ENCODE measurements at regions not wholly inside any gene's neighbourhood (a gene's known extent, or its start where the extent isn't known, plus 50 kb on each side); places are given as distances from the start of the nearest gene placed in this dataset.

GRCh38 chr17:71127416-71127815, 958.1 kb downstream of the KCNJ2 start:
- no peak for TF ChIP-seq CTCF (IDR thresholded peaks at IDR 0.05; ENCODE audit: control extremely low read depth in 1 of 3, insufficient read depth in 1 of 3, low read depth in 1 of 3, low read length in 3 of 3)
- TF ChIP-seq ASH2L (IDR thresholded peaks at IDR 0.05; ENCODE audit: low read length) = no peak
- no peak for TF ChIP-seq MAX (IDR thresholded peaks at IDR 0.05)
- TF ChIP-seq SP2 (IDR thresholded peaks at IDR 0.05; ENCODE audit: low read length) = no peak
- TF ChIP-seq ZNF274 (IDR thresholded peaks at IDR 0.05; ENCODE audit: borderline replicate concordance, extremely low read depth, low read length) = no peak
- TF ChIP-seq EZH2 (IDR thresholded peaks at IDR 0.05; ENCODE audit: low read depth, low read length, severe bottlenecking) = no peak
- no peak for TF ChIP-seq E2F6 (IDR thresholded peaks at IDR 0.05)
- TF ChIP-seq KDM5A (IDR thresholded peaks at IDR 0.05; ENCODE audit: low read length) = no peak
- TF ChIP-seq ATF3 (IDR thresholded peaks at IDR 0.05; ENCODE audit: insufficient read depth, low read depth, low read length) = no peak
